ENCODE measurements at regions not wholly inside any gene's neighbourhood (a gene's known extent, or its start where the extent isn't known, plus 50 kb on each side); places are given as distances from the start of the nearest gene placed in this dataset.

- Histone ChIP-seq H3K9me3 (ENCODE audit: insufficient read depth, low read depth, low read length) (no peaks in the 10 kb centered on the region), H3K4me1 (ENCODE audit: insufficient read depth, low read length) (no peaks in the 10 kb centered on the region), H3K79me2 (ENCODE audit: insufficient read depth, low read length) (no peaks in the 10 kb centered on the region), H3K4me3 (ENCODE audit: insufficient read depth, low read depth, low read length) (no peak overlapping the region), H3K36me3 (ENCODE audit: insufficient read depth, low read length) (no peaks in the 10 kb centered on the region), H3K4me2 (ENCODE audit: low read length) (no peak overlapping the region), H2AFZ (ENCODE audit: low read depth, low read length) (no peak overlapping the region), H3K9ac (ENCODE audit: low read length) (no peak overlapping the region), H3K27ac (ENCODE audit: low read depth, low read length) (no peak overlapping the region), H4K20me1 (ENCODE audit: insufficient read depth, low read length) (no peaks in the 10 kb centered on the region), H3K27me3 (ENCODE audit: insufficient read depth, low read length) (no peaks in the 10 kb centered on the region)
- H3K4me1 Mint-ChIP-seq (ENCODE audit: low read depth, unreplicated experiment), result no peaks in the 10 kb centered on the region
- DNase-seq (ENCODE audit: low read depth), result no peak
- no peak overlapping the region for H3K4me3 Mint-ChIP-seq (ENCODE audit: unreplicated experiment)
- FAIRE-seq, result no peak
- no peaks in the 10 kb centered on the region for H3K9me3 Mint-ChIP-seq (ENCODE audit: unreplicated experiment)
- H3K36me3 Mint-ChIP-seq (ENCODE audit: low read depth, unreplicated experiment), result no peaks in the 10 kb centered on the region
- no peaks in the 10 kb centered on the region for H3K27me3 Mint-ChIP-seq (ENCODE audit: low read depth, unreplicated experiment)
- no peak for TF ChIP-seq EZH2 (IDR thresholded peaks at IDR 0.05; ENCODE audit: insufficient read depth, low read length)
- TF ChIP-seq CTCF (IDR thresholded peaks at IDR 0.05; ENCODE audit: insufficient read depth, low read depth, low read length), result no peak
- H3K27ac Mint-ChIP-seq (ENCODE audit: unreplicated experiment), result no peak overlapping the region
These were observed 262.3 kb upstream of the BRINP3 start for GRCh38 chr1:190739926-190740325.

GRCh38 chr1:190747704-190748103, 270.0 kb upstream of the BRINP3 start:
- no peaks in the 10 kb centered on the region for H3K36me3 ChIP-seq (ENCODE audit: insufficient read depth, low read length)
- H3K9me3 ChIP-seq (ENCODE audit: insufficient read depth, low read depth, low read length), result no peaks in the 10 kb centered on the region
- FAIRE-seq (no peak), DNase-seq (ENCODE audit: low read depth) (peak; percentile 56)
- H3K79me2 ChIP-seq (ENCODE audit: insufficient read depth, low read length), result no peaks in the 10 kb centered on the region
- H3K4me1 ChIP-seq (ENCODE audit: insufficient read depth, low read length), result no peaks in the 10 kb centered on the region
- no peak overlapping the region for H3K9ac ChIP-seq (ENCODE audit: low read length)
- Mint-ChIP-seq H3K4me3 (ENCODE audit: unreplicated experiment) (no peak overlapping the region), H3K27ac (ENCODE audit: unreplicated experiment) (no peak overlapping the region), H3K4me1 (ENCODE audit: low read depth, unreplicated experiment) (no peaks in the 10 kb centered on the region), H3K27me3 (ENCODE audit: low read depth, unreplicated experiment) (no peaks in the 10 kb centered on the region), H3K36me3 (ENCODE audit: low read depth, unreplicated experiment) (no peaks in the 10 kb centered on the region), H3K9me3 (ENCODE audit: unreplicated experiment) (no peaks in the 10 kb centered on the region)
- H3K27me3 ChIP-seq (ENCODE audit: insufficient read depth, low read length), result no peaks in the 10 kb centered on the region
- H2AFZ ChIP-seq (ENCODE audit: low read depth, low read length), result no peak overlapping the region
- no peak overlapping the region for H3K4me2 ChIP-seq (ENCODE audit: low read length)
- H4K20me1 ChIP-seq (ENCODE audit: insufficient read depth, low read length), result no peaks in the 10 kb centered on the region
- H3K27ac ChIP-seq (ENCODE audit: low read depth, low read length), result no peak overlapping the region
- H3K4me3 ChIP-seq (ENCODE audit: insufficient read depth, low read depth, low read length), result no peak overlapping the region
- no peak for TF ChIP-seq CTCF (IDR thresholded peaks at IDR 0.05; ENCODE audit: insufficient read depth, low read depth, low read length)
- no peak for TF ChIP-seq EZH2 (IDR thresholded peaks at IDR 0.05; ENCODE audit: insufficient read depth, low read length)

GRCh38 chr1:190752131-190752530, 274.5 kb upstream of the BRINP3 start:
- Histone ChIP-seq H3K36me3 (ENCODE audit: insufficient read depth, low read length) (no peaks in the 10 kb centered on the region), H3K4me2 (ENCODE audit: low read length) (no peak overlapping the region), H3K9ac (ENCODE audit: low read length) (no peak overlapping the region), H3K4me3 (ENCODE audit: insufficient read depth, low read depth, low read length) (no peak overlapping the region), H3K4me1 (ENCODE audit: insufficient read depth, low read length) (no peaks in the 10 kb centered on the region), H3K79me2 (ENCODE audit: insufficient read depth, low read length) (no peaks in the 10 kb centered on the region), H2AFZ (ENCODE audit: low read depth, low read length) (no peak overlapping the region), H3K27me3 (ENCODE audit: insufficient read depth, low read length) (no peaks in the 10 kb centered on the region), H4K20me1 (ENCODE audit: insufficient read depth, low read length) (no peaks in the 10 kb centered on the region), H3K9me3 (ENCODE audit: insufficient read depth, low read depth, low read length) (no peaks in the 10 kb centered on the region), H3K27ac (ENCODE audit: low read depth, low read length) (no peak overlapping the region)
- TF ChIP-seq CTCF (IDR thresholded peaks at IDR 0.05; ENCODE audit: insufficient read depth, low read depth, low read length) (no peak), EZH2 (IDR thresholded peaks at IDR 0.05; ENCODE audit: insufficient read depth, low read length) (no peak)
- Mint-ChIP-seq H3K9me3 (ENCODE audit: unreplicated experiment) (no peaks in the 10 kb centered on the region), H3K4me1 (ENCODE audit: low read depth, unreplicated experiment) (no peaks in the 10 kb centered on the region), H3K27me3 (ENCODE audit: low read depth, unreplicated experiment) (no peaks in the 10 kb centered on the region), H3K4me3 (ENCODE audit: unreplicated experiment) (no peak overlapping the region), H3K36me3 (ENCODE audit: low read depth, unreplicated experiment) (no peaks in the 10 kb centered on the region), H3K27ac (ENCODE audit: unreplicated experiment) (no peak overlapping the region)
- DNase-seq (ENCODE audit: low read depth), result no peak
- FAIRE-seq, result no peak
